ENCODE measurements at regions not wholly inside any gene's neighbourhood (a gene's known extent, or its start where the extent isn't known, plus 50 kb on each side); places are given as distances from the start of the nearest gene placed in this dataset.

- no peak for TF ChIP-seq CTCF (IDR thresholded peaks at IDR 0.05)
- TF ChIP-seq POLR2A (IDR thresholded peaks at IDR 0.05), result no peak
These were observed 178.4 kb upstream of the PARP11 start for GRCh38 chr12:4051596-4051995.
